Kidney (tissue), 13 donors: ENCODE measurements at regions not wholly inside any gene's neighbourhood (a gene's known extent, or its start where the extent isn't known, plus 50 kb on each side); places are given as distances from the start of the nearest gene placed in this dataset.

ENCODE experiments used
- DNase-seq, 5 donors: peaks; one replicate each; pipeline ENCODE4 v3.0.0-alpha.2; 2013 to 2020
- FAIRE-seq: peaks from 2 replicates; lab custom pipeline; 2012; peaks lifted over from hg19 to GRCh38; lab: Jason Lieb, UNC
- H3K27ac ChIP-seq, 2 donors: one replicate each; pipeline ENCODE4 v1.7.0; 2013; ENCODE audit warnings: low read depth in 2 of 2, low read length in 2 of 2, inconsistent platforms in 1 of 2
- H3K27me3 ChIP-seq: one replicate; pipeline ENCODE4 v1.7.1; 2013; ENCODE audit warnings: low read length, inconsistent platforms; ENCODE audit not compliant: control insufficient read depth, insufficient read depth
- H3K36me3 ChIP-seq, 3 donors: one replicate each; pipeline versions ENCODE4 v1.7.0 to v1.7.1; 2013; ENCODE audit warnings: low read length in 3 of 3, control low read depth in 1 of 3, inconsistent platforms in 1 of 3; ENCODE audit not compliant: insufficient read depth in 3 of 3, control insufficient read depth in 2 of 3
- H3K4me1 ChIP-seq, 3 donors: one replicate each; pipeline versions ENCODE4 v1.7.0 to v1.7.1; 2013; ENCODE audit warnings: low read length in 3 of 3, inconsistent platforms in 1 of 3, low read depth in 1 of 3; ENCODE audit not compliant: control insufficient read depth in 2 of 3, insufficient read depth in 2 of 3
- H3K4me3 ChIP-seq, 3 donors: one replicate each; pipeline versions ENCODE4 v1.7.0 to v1.8.1; 2013; ENCODE audit warnings: low read length in 3 of 3, control low read depth in 1 of 3, inconsistent platforms in 1 of 3
- H3K9ac ChIP-seq, 3 donors: one replicate each; pipeline versions ENCODE4 v1.7.0 to v1.7.1; 2013; ENCODE audit warnings: low read length in 3 of 3, control low read depth in 1 of 3, inconsistent platforms in 1 of 3
- H3K9me3 ChIP-seq, 3 donors: one replicate each; pipeline versions ENCODE4 v1.7.0 to v1.7.1; 2013; ENCODE audit warnings: low read length in 3 of 3, control low read depth in 1 of 3, inconsistent platforms in 1 of 3; ENCODE audit not compliant: control insufficient read depth in 2 of 3, insufficient read depth in 1 of 3
- CTCF ChIP-seq: IDR thresholded peaks from 3 replicates; pipeline ENCODE4 v1.5.1; 2012; ENCODE audit warnings: mild to moderate bottlenecking, moderate library complexity, borderline replicate concordance; ENCODE audit not compliant: insufficient read depth; ENCODE audit errors: extremely low read depth
- intact Hi-C: fragments of 100-400 bp; cut with DNase I; formaldehyde crosslinking; loops from one replicate; pipeline ENCODE4 v1.11.1; 2022
- donor health status: control.
- donor health status: control.
- donor health status: control.
- donor health status: control.
- donor health status: control.
- donor health status: DM: yes; HTN: yes; CAD: no.
- donor health status: Normal renal cell carcinoma (clear cell type).

DNA sequence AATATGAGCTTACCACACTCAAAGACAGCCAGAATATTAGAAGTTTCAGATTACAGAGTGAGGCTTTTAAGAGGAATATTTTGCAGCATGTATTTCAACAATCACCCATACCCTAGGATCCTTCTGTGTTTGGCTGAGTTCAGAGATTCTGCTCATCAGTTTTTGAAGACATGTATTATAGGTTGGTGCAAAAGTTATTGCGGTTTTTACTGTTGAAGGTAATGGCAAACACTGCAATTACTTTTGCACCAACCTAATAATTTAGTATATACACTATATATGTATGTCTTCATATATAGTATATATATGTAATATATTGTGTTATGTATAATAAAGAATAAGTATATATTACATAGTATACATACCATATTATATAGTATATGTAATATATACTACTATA, 435.1 kb downstream of the IRS2 start:
- Histone ChIP-seq H3K27ac (no peak overlapping the region), H3K9me3 (no peaks in the 10 kb centered on the region), H3K4me1 (no peaks in the 10 kb centered on the region), H3K9ac (no peak overlapping the region), H3K4me3 (no peak overlapping the region), H3K36me3 (no peaks in the 10 kb centered on the region), H3K27me3 (no peaks in the 10 kb centered on the region)
- DNase-seq (no peak), FAIRE-seq (peak; percentile 90)
- intact Hi-C loops = no loop called here
- no peak for TF ChIP-seq CTCF

DNA sequence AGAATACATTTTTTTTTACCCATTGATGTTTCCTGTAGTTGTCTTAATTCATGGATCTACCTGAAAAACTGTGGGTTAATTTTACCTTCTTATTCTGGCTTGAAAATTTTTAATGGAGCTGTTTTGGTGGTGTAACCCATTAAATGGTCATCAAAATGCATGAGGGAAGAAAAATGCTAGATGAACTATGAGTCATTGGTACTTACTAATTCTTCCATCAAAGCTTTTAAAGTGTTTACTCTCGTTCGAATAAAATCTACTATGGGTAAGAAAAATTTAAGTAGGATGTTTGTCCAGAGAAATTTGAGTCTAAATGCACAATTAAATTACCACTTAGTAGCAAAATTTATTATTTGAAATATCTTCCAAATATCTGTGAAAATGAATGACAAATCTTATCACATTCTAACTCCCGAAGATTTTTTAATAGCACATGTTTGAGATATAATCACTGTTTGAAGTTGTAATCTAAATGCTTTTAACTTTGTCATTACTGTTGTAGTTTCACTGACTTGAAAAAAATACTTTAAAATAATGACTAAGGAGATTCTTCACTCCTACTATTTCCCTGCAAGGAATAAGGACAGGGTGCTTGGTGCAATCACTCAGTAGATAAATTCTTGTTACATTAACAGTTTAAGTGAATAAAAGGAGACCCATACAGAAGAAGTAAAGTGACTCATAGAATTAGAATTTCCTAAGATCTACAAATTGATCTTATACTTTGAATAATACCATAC, 437.7 kb downstream of the IRS2 start:
- Histone ChIP-seq H3K27ac (no peak overlapping the region), H3K36me3 (no peaks in the 10 kb centered on the region), H3K4me3 (no peak overlapping the region), H3K9ac (no peak overlapping the region), H3K9me3 (no peaks in the 10 kb centered on the region), H3K4me1 (no peaks in the 10 kb centered on the region), H3K27me3 (no peaks in the 10 kb centered on the region)
- intact Hi-C loops = no loop called here
- FAIRE-seq (no peak), DNase-seq (no peak)
- TF ChIP-seq CTCF = no peak

GRCh38 chr13:109346060-109346459, 440.3 kb downstream of the IRS2 start:
- FAIRE-seq (no peak), DNase-seq (no peak)
- intact Hi-C loops = no loop called here
- no peaks in the 10 kb centered on the region for H3K36me3 ChIP-seq
- H3K4me1 ChIP-seq = no peaks in the 10 kb centered on the region
- H3K9me3 ChIP-seq = no peaks in the 10 kb centered on the region
- no peak for TF ChIP-seq CTCF
- no peak overlapping the region for H3K9ac ChIP-seq
- no peaks in the 10 kb centered on the region for H3K27me3 ChIP-seq
- no peak overlapping the region for H3K27ac ChIP-seq
- no peak overlapping the region for H3K4me3 ChIP-seq
